Type B pancreatic cell (in vitro differentiated cells): ENCODE measurements at regions not wholly inside any gene's neighbourhood (a gene's known extent, or its start where the extent isn't known, plus 50 kb on each side); places are given as distances from the start of the nearest gene placed in this dataset.

ENCODE experiments used
- DNase-seq: peaks from one replicate; pipeline ENCODE4 v3.0.0; 2021; ENCODE audit warnings: mixed read lengths; ENCODE audit not compliant: unreplicated experiment; ENCODE audit errors: extremely low spot score
- H3K27ac Mint-ChIP-seq: 2 replicates; pipeline ENCODE4 v1.8.0; 2021; ENCODE audit warnings: mild to moderate bottlenecking, mixed read lengths
- H3K27me3 Mint-ChIP-seq: 2 replicates; pipeline ENCODE4 v1.8.0; 2021; ENCODE audit warnings: mixed read lengths
- H3K36me3 Mint-ChIP-seq: 2 replicates; pipeline ENCODE4 v1.8.0; 2021; ENCODE audit warnings: mixed read lengths
- H3K4me1 Mint-ChIP-seq: one replicate; pipeline ENCODE4 v1.8.0; 2021; ENCODE audit warnings: mixed read lengths; ENCODE audit not compliant: unreplicated experiment
- H3K4me3 Mint-ChIP-seq: 2 replicates; pipeline ENCODE4 v1.8.0; 2021; ENCODE audit warnings: mild to moderate bottlenecking, mixed read lengths
- H3K9me3 Mint-ChIP-seq: 2 replicates; pipeline ENCODE4 v1.8.0; 2021; ENCODE audit warnings: mixed read lengths
- CTCF ChIP-seq: fragments of 200-600 bp; sonication (generic); conservative IDR thresholded peaks from 2 replicates; pipeline ENCODE4 v1.5.0; 2021; ENCODE audit warnings: antibody characterized with exemption, mild to moderate bottlenecking

GRCh38 chr16:60755907-60756306, 1280.3 kb downstream of the CDH8 start:
- no peaks in the 10 kb centered on the region for H3K4me1 Mint-ChIP-seq
- no peak overlapping the region for H3K4me3 Mint-ChIP-seq
- peak; percentile 31 for TF ChIP-seq CTCF
- H3K27ac Mint-ChIP-seq, result no peak overlapping the region
- no peaks in the 10 kb centered on the region for H3K27me3 Mint-ChIP-seq
- no peaks in the 10 kb centered on the region for H3K9me3 Mint-ChIP-seq
- DNase-seq, result no peak
- no peaks in the 10 kb centered on the region for H3K36me3 Mint-ChIP-seq

GRCh38 chr16:60748366-60748765, 1287.9 kb downstream of the CDH8 start:
- H3K9me3 Mint-ChIP-seq, result peaks cover 3% of the 10 kb centered on the region
- no peak for TF ChIP-seq CTCF
- H3K36me3 Mint-ChIP-seq, result no peaks in the 10 kb centered on the region
- H3K27ac Mint-ChIP-seq, result no peak overlapping the region
- no peaks in the 10 kb centered on the region for H3K27me3 Mint-ChIP-seq
- no peaks in the 10 kb centered on the region for H3K4me1 Mint-ChIP-seq
- no peak overlapping the region for H3K4me3 Mint-ChIP-seq
- DNase-seq, result no peak

- no peak overlapping the region for H3K4me3 Mint-ChIP-seq
- TF ChIP-seq CTCF, result no peak
- no peak overlapping the region for H3K27ac Mint-ChIP-seq
- H3K36me3 Mint-ChIP-seq, result no peaks in the 10 kb centered on the region
- DNase-seq, result no peak
- H3K9me3 Mint-ChIP-seq, result peaks cover 3% of the 10 kb centered on the region
- no peaks in the 10 kb centered on the region for H3K4me1 Mint-ChIP-seq
- H3K27me3 Mint-ChIP-seq, result no peaks in the 10 kb centered on the region
Observed at GRCh38 chr16:60744198-60744597, 1292.0 kb downstream of the CDH8 start.

- Mint-ChIP-seq H3K36me3 (no peaks in the 10 kb centered on the region), H3K9me3 (peaks cover 3% of the 10 kb centered on the region), H3K4me1 (no peaks in the 10 kb centered on the region), H3K27ac (no peak overlapping the region), H3K4me3 (no peak overlapping the region), H3K27me3 (no peaks in the 10 kb centered on the region)
- TF ChIP-seq CTCF, result no peak
- no peak for DNase-seq
Observed at GRCh38 chr16:60741810-60742209, 1294.4 kb downstream of the CDH8 start.

- no peak overlapping the region for H3K4me3 Mint-ChIP-seq
- no peaks in the 10 kb centered on the region for H3K36me3 Mint-ChIP-seq
- H3K27me3 Mint-ChIP-seq, result no peaks in the 10 kb centered on the region
- no peak for TF ChIP-seq CTCF
- H3K4me1 Mint-ChIP-seq, result no peaks in the 10 kb centered on the region
- DNase-seq, result no peak
- H3K27ac Mint-ChIP-seq, result no peak overlapping the region
- peaks cover 3% of the 10 kb centered on the region for H3K9me3 Mint-ChIP-seq
Observed at GRCh38 chr16:60739737-60740683, 1296.2 kb downstream of the CDH8 start.
